HG03095 (cell line): ENCODE measurements at regions not wholly inside any gene's neighbourhood (a gene's known extent, or its start where the extent isn't known, plus 50 kb on each side); places are given as distances from the start of the nearest gene placed in this dataset.

Experiments used
- ATAC-seq: cut with Tn5 transposase; IDR thresholded peaks from one replicate; pipeline ENCODE4 v1.9.1; 2021; ENCODE audit warnings: moderate library complexity; ENCODE audit not compliant: unreplicated experiment

- ATAC-seq = no peak
These were observed 53.3 kb downstream of the FOXD1 start for GRCh38 chr5:73395256-73395655.

GRCh38 chr5:73394610-73395009, 54.0 kb downstream of the FOXD1 start:
- ATAC-seq = no peak

- no peak for ATAC-seq
These were observed 54.7 kb downstream of the FOXD1 start for GRCh38 chr5:73393611-73394489.

- ATAC-seq = no peak
These were observed 55.8 kb downstream of the FOXD1 start for GRCh38 chr5:73392775-73393174.

GRCh38 chr5:73391441-73391881, 57.1 kb downstream of the FOXD1 start:
- no peak for ATAC-seq

GRCh38 chr5:73390972-73391371, 57.6 kb downstream of the FOXD1 start:
- no peak for ATAC-seq

- no peak for ATAC-seq
These were observed 59.8 kb downstream of the FOXD1 start for GRCh38 chr5:73388740-73389139.

- ATAC-seq = no peak
These were observed 60.3 kb downstream of the FOXD1 start for GRCh38 chr5:73388306-73388684.

GRCh38 chr5:73387601-73388305, 60.8 kb downstream of the FOXD1 start:
- ATAC-seq = peak; percentile 95

- ATAC-seq = peak; percentile 22
These were observed 61.4 kb downstream of the FOXD1 start for GRCh38 chr5:73387149-73387591.

- no peak for ATAC-seq
These were observed 63.7 kb downstream of the FOXD1 start for GRCh38 chr5:73384861-73385260.

- no peak for ATAC-seq
These were observed 66.2 kb downstream of the FOXD1 start for GRCh38 chr5:73382401-73382740.

GRCh38 chr5:73381590-73382400, 66.8 kb downstream of the FOXD1 start:
- ATAC-seq = no peak

GRCh38 chr5:73380710-73381589, 67.6 kb downstream of the FOXD1 start:
- no peak for ATAC-seq

- no peak for ATAC-seq
These were observed 68.5 kb downstream of the FOXD1 start for GRCh38 chr5:73380041-73380440.

GRCh38 chr5:73379435-73379834, 69.1 kb downstream of the FOXD1 start:
- no peak for ATAC-seq

- ATAC-seq = no peak
These were observed 69.8 kb downstream of the FOXD1 start for GRCh38 chr5:73378765-73379164.

GRCh38 chr5:73378070-73378469, 70.5 kb downstream of the FOXD1 start:
- ATAC-seq = no peak

GRCh38 chr5:73376618-73377170, 71.9 kb downstream of the FOXD1 start:
- ATAC-seq = no peak

GRCh38 chr5:73375949-73376348, 72.6 kb downstream of the FOXD1 start:
- no peak for ATAC-seq
